GM23338 (cell line): ENCODE measurements at regions not wholly inside any gene's neighbourhood (a gene's known extent, or its start where the extent isn't known, plus 50 kb on each side); places are given as distances from the start of the nearest gene placed in this dataset.

ENCODE experiments used
- ATAC-seq: fragments of 200-7000 bp; cut with Tn5 transposase; 3 replicates; pipeline ENCODE4 v1.9.1; 2020
- DNase-seq: peaks from one replicate; pipeline ENCODE4 v3.0.0-alpha.2; 2015; ENCODE audit warnings: low spot score
- H2AFZ ChIP-seq: fragments of 200-600 bp; sonication (generic); 2 replicates; pipeline ENCODE4 v1.8.0; 2016; ENCODE audit warnings: antibody characterized with exemption, mild to moderate bottlenecking, moderate library complexity
- H3F3A ChIP-seq: fragments of 200-600 bp; sonication (generic); replicated peaks from 2 replicates; pipeline ENCODE4 v1.8.0; 2017; ENCODE audit warnings: antibody characterized with exemption, mixed run types, low read depth
- H3K27ac ChIP-seq: fragments of 200-600 bp; sonication (generic); 2 replicates; pipeline ENCODE4 v1.6.1; 2016; ENCODE audit warnings: low read depth
- H3K27me3 ChIP-seq: fragments of 200-600 bp; sonication (generic); 2 replicates; pipeline ENCODE4 v1.8.0; 2016; ENCODE audit warnings: mild to moderate bottlenecking, mixed run types, moderate library complexity; ENCODE audit not compliant: insufficient read depth
- H3K36me3 ChIP-seq: fragments of 200-600 bp; sonication (generic); 2 replicates; pipeline ENCODE4 v1.8.0; 2016; ENCODE audit warnings: mild to moderate bottlenecking; ENCODE audit not compliant: insufficient read depth
- H3K4me1 ChIP-seq: fragments of 200-600 bp; sonication (generic); 2 replicates; pipeline ENCODE4 v1.8.0; 2016; ENCODE audit warnings: mild to moderate bottlenecking, moderate library complexity; ENCODE audit not compliant: insufficient read depth
- H3K4me2 ChIP-seq: fragments of 200-600 bp; sonication (generic); 2 replicates; pipeline ENCODE4 v1.7.1; 2017; ENCODE audit warnings: mixed run types
- H3K4me3 ChIP-seq: fragments of 200-600 bp; sonication (generic); 2 replicates; pipeline ENCODE4 v1.6.1; 2016; ENCODE audit warnings: mixed run types
- H3K79me2 ChIP-seq: fragments of 200-600 bp; sonication (generic); replicated peaks from 2 replicates; pipeline ENCODE4 v1.8.0; 2017; ENCODE audit warnings: mild to moderate bottlenecking; ENCODE audit not compliant: insufficient read depth
- H3K9me2 ChIP-seq: fragments of 200-600 bp; sonication (generic); 2 replicates; pipeline ENCODE4 v1.8.0; 2017; ENCODE audit not compliant: insufficient read depth
- H4K20me1 ChIP-seq: fragments of 200-600 bp; sonication (generic); replicated peaks from 2 replicates; pipeline ENCODE4 v1.8.0; 2017; ENCODE audit warnings: mild to moderate bottlenecking; ENCODE audit not compliant: insufficient read depth
- H3K27ac Mint-ChIP-seq: 2 replicates; pipeline ENCODE4 v1.8.0; 2020; ENCODE audit warnings: inconsistent platforms, mild to moderate bottlenecking, moderate library complexity, mixed read lengths
- H3K27me3 Mint-ChIP-seq: 3 replicates; pipeline ENCODE4 v1.8.0; 2022; ENCODE audit warnings: low read depth, mild to moderate bottlenecking, moderate library complexity, mixed read lengths, inconsistent platforms; ENCODE audit not compliant: insufficient read depth, poor library complexity
- H3K36me3 Mint-ChIP-seq: 3 replicates; pipeline ENCODE4 v1.8.0; 2021; ENCODE audit warnings: low read depth, mild to moderate bottlenecking, inconsistent platforms, moderate library complexity, mixed read lengths
- H3K4me1 Mint-ChIP-seq: 3 replicates; pipeline ENCODE4 v1.8.0; 2020; ENCODE audit warnings: mild to moderate bottlenecking, inconsistent platforms, mixed read lengths
- H3K4me3 Mint-ChIP-seq: 3 replicates; pipeline ENCODE4 v1.8.0; 2021; ENCODE audit warnings: moderate library complexity, mild to moderate bottlenecking, inconsistent platforms, mixed read lengths
- H3K9me3 Mint-ChIP-seq: 3 replicates; pipeline ENCODE4 v1.8.0; 2020; ENCODE audit warnings: moderate library complexity, mild to moderate bottlenecking, inconsistent platforms, mixed read lengths
- CREB1 ChIP-seq: fragments of 250-450 bp; sonication (Bioruptor Pico); IDR thresholded peaks from 2 replicates; pipeline ENCODE4 v1.5.0; 2020; ENCODE audit warnings: low read depth, mild to moderate bottlenecking, moderate library complexity
- EZH2 ChIP-seq: fragments of 200-600 bp; sonication (generic); IDR thresholded peaks from one replicate; pipeline ENCODE4 v1.8.0; 2017; ENCODE audit warnings: antibody characterized with exemption, mild to moderate bottlenecking, low read depth; ENCODE audit not compliant: unreplicated experiment
- EZH2phosphoT487 ChIP-seq: fragments of 200-600 bp; sonication (generic); IDR thresholded peaks from one replicate; pipeline ENCODE4 v1.8.1; 2018; ENCODE audit warnings: antibody characterized with exemption; ENCODE audit not compliant: unreplicated experiment
- JUNB ChIP-seq: IDR thresholded peaks from one replicate; pipeline ENCODE4 v1.6.1; 2016; ENCODE audit warnings: antibody characterized with exemption; ENCODE audit not compliant: unreplicated experiment
- NANOG ChIP-seq: IDR thresholded peaks from 2 replicates; pipeline ENCODE4 v1.6.1; 2016; ENCODE audit warnings: antibody characterized with exemption, borderline replicate concordance
- POLR2AphosphoS5 ChIP-seq: IDR thresholded peaks from 2 replicates; pipeline ENCODE4 v1.6.1; 2016; ENCODE audit warnings: antibody characterized with exemption, low read depth
- REST ChIP-seq: IDR thresholded peaks from one replicate; pipeline ENCODE4 v1.6.1; 2018; ENCODE audit warnings: antibody characterized with exemption; ENCODE audit not compliant: unreplicated experiment
- STAT1 ChIP-seq: IDR thresholded peaks from one replicate; pipeline ENCODE4 v1.6.1; 2016; ENCODE audit warnings: antibody characterized with exemption; ENCODE audit not compliant: unreplicated experiment
- ZNF114 ChIP-seq: fragments of 250-450 bp; sonication (Bioruptor Pico); IDR thresholded peaks from 2 replicates; pipeline ENCODE4 v1.5.0; 2020; ENCODE audit warnings: mild to moderate bottlenecking, moderate library complexity
- ZNF331 ChIP-seq: fragments of 250-450 bp; sonication (Bioruptor Pico); IDR thresholded peaks from 2 replicates; pipeline ENCODE4 v1.5.0; 2020; ENCODE audit warnings: low read depth, mild to moderate bottlenecking, moderate library complexity
- TF ChIP-seq, protein P1 (sequence below), 2 experiments: fragments of 200-600 bp in 1 of 2; sonication (generic) in 1 of 2; conservative IDR thresholded peaks; 2 replicates each; pipeline versions ENCODE4 v1.5.1 to v1.6.1; 2016 to 2017; ENCODE audit warnings: antibody characterized with exemption in 2 of 2, low read depth in 2 of 2, mild to moderate bottlenecking in 2 of 2, moderate library complexity in 1 of 2
- TF ChIP-seq, protein P2 (sequence below): fragments of 250-450 bp; sonication (Bioruptor Pico); IDR thresholded peaks from 2 replicates; pipeline ENCODE4 v1.5.0; 2020; ENCODE audit warnings: mild to moderate bottlenecking, moderate library complexity
- TF ChIP-seq, protein P3 (sequence below): IDR thresholded peaks from 2 replicates; pipeline ENCODE4 v1.6.1; 2016; ENCODE audit warnings: antibody characterized with exemption

DNA sequence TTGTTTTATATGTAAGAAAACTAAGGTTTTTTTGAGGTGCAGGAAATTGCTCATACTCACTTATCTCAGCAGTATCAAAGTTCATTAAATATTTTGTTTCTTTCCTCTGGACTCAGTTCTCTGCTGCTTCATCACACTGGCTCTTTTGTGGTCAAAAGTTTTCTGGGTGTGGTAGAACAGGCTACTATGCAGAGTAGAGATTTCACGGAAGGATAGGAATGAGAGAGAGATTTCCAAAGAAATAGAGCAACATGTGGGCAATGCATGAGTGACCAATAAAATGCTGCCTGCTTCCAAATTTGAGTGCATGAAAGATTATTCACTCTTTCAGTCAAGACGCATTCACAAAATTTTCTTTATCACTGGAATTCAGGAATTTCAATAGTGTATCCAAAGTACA lies 577.3 kb upstream of the SEMA6D start:
- no peak overlapping the region for H3K27ac ChIP-seq
- H3K27me3 ChIP-seq: no peaks in the 10 kb centered on the region
- H3K27ac Mint-ChIP-seq: no peak overlapping the region
- no peaks in the 10 kb centered on the region for H3F3A ChIP-seq
- no peaks in the 10 kb centered on the region for H3K79me2 ChIP-seq
- DNase-seq (no peak), ATAC-seq (no peak)
- H3K36me3 Mint-ChIP-seq: no peaks in the 10 kb centered on the region
- H2AFZ ChIP-seq: no peak overlapping the region
- no peaks in the 10 kb centered on the region for H4K20me1 ChIP-seq
- H3K4me3 Mint-ChIP-seq: no peak overlapping the region
- no peaks in the 10 kb centered on the region for H3K27me3 Mint-ChIP-seq
- H3K9me2 ChIP-seq: no peaks in the 10 kb centered on the region
- no peaks in the 10 kb centered on the region for H3K4me1 ChIP-seq
- TF ChIP-seq EZH2phosphoT487 (no peak), ZNF331 (no peak), JUNB (no peak), NANOG (no peak), REST (no peak), STAT1 (no peak), EZH2 (no peak), POLR2AphosphoS5 (no peak), CREB1 (CRISPR knock-in tag) (no peak), ZNF114 (CRISPR knock-in tag) (no peak)
- TF ChIP-seq, protein P1, sequence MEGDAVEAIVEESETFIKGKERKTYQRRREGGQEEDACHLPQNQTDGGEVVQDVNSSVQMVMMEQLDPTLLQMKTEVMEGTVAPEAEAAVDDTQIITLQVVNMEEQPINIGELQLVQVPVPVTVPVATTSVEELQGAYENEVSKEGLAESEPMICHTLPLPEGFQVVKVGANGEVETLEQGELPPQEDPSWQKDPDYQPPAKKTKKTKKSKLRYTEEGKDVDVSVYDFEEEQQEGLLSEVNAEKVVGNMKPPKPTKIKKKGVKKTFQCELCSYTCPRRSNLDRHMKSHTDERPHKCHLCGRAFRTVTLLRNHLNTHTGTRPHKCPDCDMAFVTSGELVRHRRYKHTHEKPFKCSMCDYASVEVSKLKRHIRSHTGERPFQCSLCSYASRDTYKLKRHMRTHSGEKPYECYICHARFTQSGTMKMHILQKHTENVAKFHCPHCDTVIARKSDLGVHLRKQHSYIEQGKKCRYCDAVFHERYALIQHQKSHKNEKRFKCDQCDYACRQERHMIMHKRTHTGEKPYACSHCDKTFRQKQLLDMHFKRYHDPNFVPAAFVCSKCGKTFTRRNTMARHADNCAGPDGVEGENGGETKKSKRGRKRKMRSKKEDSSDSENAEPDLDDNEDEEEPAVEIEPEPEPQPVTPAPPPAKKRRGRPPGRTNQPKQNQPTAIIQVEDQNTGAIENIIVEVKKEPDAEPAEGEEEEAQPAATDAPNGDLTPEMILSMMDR (conservative IDR thresholded peaks at IDR 0.05; ENCODE audit: low read depth in 2 of 2): no peak
- TF ChIP-seq, protein P2, sequence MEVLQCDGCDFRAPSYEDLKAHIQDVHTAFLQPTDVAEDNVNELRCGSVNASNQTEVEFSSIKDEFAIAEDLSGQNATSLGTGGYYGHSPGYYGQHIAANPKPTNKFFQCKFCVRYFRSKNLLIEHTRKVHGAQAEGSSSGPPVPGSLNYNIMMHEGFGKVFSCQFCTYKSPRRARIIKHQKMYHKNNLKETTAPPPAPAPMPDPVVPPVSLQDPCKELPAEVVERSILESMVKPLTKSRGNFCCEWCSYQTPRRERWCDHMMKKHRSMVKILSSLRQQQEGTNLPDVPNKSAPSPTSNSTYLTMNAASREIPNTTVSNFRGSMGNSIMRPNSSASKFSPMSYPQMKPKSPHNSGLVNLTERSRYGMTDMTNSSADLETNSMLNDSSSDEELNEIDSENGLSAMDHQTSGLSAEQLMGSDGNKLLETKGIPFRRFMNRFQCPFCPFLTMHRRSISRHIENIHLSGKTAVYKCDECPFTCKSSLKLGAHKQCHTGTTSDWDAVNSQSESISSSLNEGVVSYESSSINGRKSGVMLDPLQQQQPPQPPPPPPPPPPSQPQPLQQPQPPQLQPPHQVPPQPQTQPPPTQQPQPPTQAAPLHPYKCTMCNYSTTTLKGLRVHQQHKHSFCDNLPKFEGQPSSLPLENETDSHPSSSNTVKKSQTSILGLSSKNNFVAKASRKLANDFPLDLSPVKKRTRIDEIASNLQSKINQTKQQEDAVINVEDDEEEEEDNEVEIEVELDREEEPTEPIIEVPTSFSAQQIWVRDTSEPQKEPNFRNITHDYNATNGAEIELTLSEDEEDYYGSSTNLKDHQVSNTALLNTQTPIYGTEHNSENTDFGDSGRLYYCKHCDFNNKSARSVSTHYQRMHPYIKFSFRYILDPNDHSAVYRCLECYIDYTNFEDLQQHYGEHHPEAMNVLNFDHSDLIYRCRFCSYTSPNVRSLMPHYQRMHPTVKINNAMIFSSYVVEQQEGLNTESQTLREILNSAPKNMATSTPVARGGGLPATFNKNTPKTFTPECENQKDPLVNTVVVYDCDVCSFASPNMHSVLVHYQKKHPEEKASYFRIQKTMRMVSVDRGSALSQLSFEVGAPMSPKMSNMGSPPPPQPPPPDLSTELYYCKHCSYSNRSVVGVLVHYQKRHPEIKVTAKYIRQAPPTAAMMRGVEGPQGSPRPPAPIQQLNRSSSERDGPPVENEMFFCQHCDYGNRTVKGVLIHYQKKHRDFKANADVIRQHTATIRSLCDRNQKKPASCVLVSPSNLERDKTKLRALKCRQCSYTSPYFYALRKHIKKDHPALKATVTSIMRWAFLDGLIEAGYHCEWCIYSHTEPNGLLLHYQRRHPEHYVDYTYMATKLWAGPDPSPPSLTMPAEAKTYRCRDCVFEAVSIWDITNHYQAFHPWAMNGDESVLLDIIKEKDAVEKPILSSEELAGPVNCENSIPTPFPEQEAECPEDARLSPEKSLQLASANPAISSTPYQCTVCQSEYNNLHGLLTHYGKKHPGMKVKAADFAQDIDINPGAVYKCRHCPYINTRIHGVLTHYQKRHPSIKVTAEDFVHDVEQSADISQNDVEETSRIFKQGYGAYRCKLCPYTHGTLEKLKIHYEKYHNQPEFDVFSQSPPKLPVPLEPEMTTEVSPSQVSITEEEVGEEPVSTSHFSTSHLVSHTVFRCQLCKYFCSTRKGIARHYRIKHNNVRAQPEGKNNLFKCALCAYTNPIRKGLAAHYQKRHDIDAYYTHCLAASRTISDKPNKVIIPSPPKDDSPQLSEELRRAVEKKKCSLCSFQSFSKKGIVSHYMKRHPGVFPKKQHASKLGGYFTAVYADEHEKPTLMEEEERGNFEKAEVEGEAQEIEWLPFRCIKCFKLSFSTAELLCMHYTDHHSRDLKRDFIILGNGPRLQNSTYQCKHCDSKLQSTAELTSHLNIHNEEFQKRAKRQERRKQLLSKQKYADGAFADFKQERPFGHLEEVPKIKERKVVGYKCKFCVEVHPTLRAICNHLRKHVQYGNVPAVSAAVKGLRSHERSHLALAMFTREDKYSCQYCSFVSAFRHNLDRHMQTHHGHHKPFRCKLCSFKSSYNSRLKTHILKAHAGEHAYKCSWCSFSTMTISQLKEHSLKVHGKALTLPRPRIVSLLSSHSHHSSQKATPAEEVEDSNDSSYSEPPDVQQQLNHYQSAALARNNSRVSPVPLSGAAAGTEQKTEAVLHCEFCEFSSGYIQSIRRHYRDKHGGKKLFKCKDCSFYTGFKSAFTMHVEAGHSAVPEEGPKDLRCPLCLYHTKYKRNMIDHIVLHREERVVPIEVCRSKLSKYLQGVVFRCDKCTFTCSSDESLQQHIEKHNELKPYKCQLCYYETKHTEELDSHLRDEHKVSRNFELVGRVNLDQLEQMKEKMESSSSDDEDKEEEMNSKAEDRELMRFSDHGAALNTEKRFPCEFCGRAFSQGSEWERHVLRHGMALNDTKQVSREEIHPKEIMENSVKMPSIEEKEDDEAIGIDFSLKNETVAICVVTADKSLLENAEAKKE (CRISPR knock-in tag): no peak
- TF ChIP-seq, protein P3, sequence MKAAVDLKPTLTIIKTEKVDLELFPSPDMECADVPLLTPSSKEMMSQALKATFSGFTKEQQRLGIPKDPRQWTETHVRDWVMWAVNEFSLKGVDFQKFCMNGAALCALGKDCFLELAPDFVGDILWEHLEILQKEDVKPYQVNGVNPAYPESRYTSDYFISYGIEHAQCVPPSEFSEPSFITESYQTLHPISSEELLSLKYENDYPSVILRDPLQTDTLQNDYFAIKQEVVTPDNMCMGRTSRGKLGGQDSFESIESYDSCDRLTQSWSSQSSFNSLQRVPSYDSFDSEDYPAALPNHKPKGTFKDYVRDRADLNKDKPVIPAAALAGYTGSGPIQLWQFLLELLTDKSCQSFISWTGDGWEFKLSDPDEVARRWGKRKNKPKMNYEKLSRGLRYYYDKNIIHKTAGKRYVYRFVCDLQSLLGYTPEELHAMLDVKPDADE: no peak
- H3K36me3 ChIP-seq: no peaks in the 10 kb centered on the region
- H3K4me2 ChIP-seq: no peak overlapping the region
- H3K9me3 Mint-ChIP-seq: peaks cover 21% of the 10 kb centered on the region; the same call in 2 of the 3 replicates
- H3K4me3 ChIP-seq: no peak overlapping the region
- H3K4me1 Mint-ChIP-seq: no peaks in the 10 kb centered on the region
